ENCODE measurements at regions not wholly inside any gene's neighbourhood (a gene's known extent, or its start where the extent isn't known, plus 50 kb on each side); places are given as distances from the start of the nearest gene placed in this dataset.

GRCh38 chrX:131703646-131704045 is 159.8 kb downstream of the OR13H1 start:
- Mint-ChIP-seq H3K9me3 (ENCODE audit: unreplicated experiment) (peaks cover 1% of the 10 kb centered on the region), H3K4me3 (ENCODE audit: unreplicated experiment) (no peak overlapping the region), H3K36me3 (ENCODE audit: unreplicated experiment) (peaks cover 6% of the 10 kb centered on the region), H3K4me1 (ENCODE audit: low read depth, unreplicated experiment) (no peaks in the 10 kb centered on the region), H3K27ac (ENCODE audit: unreplicated experiment) (no peak overlapping the region), H3K27me3 (ENCODE audit: unreplicated experiment) (peaks cover 1% of the 10 kb centered on the region)
- no peak for DNase-seq
- no peak for TF ChIP-seq CTCF (IDR thresholded peaks at IDR 0.05; ENCODE audit: partially characterized antibody, unreplicated experiment)

- Mint-ChIP-seq H3K9me3 (ENCODE audit: unreplicated experiment) (peaks cover 1% of the 10 kb centered on the region), H3K4me3 (ENCODE audit: unreplicated experiment) (no peak overlapping the region), H3K4me1 (ENCODE audit: low read depth, unreplicated experiment) (no peaks in the 10 kb centered on the region), H3K27ac (ENCODE audit: unreplicated experiment) (no peak overlapping the region), H3K27me3 (ENCODE audit: unreplicated experiment) (peaks cover 1% of the 10 kb centered on the region), H3K36me3 (ENCODE audit: unreplicated experiment) (peaks cover 6% of the 10 kb centered on the region)
- DNase-seq = no peak
- TF ChIP-seq CTCF (IDR thresholded peaks at IDR 0.05; ENCODE audit: partially characterized antibody, unreplicated experiment) = no peak
Measured at GRCh38 chrX:131704136-131704695, 160.3 kb downstream of the OR13H1 start.

- H3K9me3 Mint-ChIP-seq (ENCODE audit: unreplicated experiment) = peaks cover 4% of the 10 kb centered on the region
Measured at GRCh38 chrX:131709553-131709952, 165.7 kb downstream of the OR13H1 start.

GRCh38 chrX:131711478-131711867 is 167.6 kb downstream of the OR13H1 start:
- H3K9me3 Mint-ChIP-seq (ENCODE audit: unreplicated experiment) = peaks cover 5% of the 10 kb centered on the region
- H3K4me1 Mint-ChIP-seq (ENCODE audit: low read depth, unreplicated experiment) = no peaks in the 10 kb centered on the region
- H3K27ac Mint-ChIP-seq (ENCODE audit: unreplicated experiment) = no peak overlapping the region
- no peak for DNase-seq
- H3K4me3 Mint-ChIP-seq (ENCODE audit: unreplicated experiment) = no peak overlapping the region
- peaks cover 7% of the 10 kb centered on the region for H3K27me3 Mint-ChIP-seq (ENCODE audit: unreplicated experiment)
- no peak for TF ChIP-seq CTCF (IDR thresholded peaks at IDR 0.05; ENCODE audit: partially characterized antibody, unreplicated experiment)
- H3K36me3 Mint-ChIP-seq (ENCODE audit: unreplicated experiment) = peaks cover 19% of the 10 kb centered on the region

More at GRCh38 chrX:131709553-131709952, 165.7 kb downstream of the OR13H1 start:
- TF ChIP-seq CTCF (IDR thresholded peaks at IDR 0.05; ENCODE audit: partially characterized antibody, unreplicated experiment) = no peak
- H3K27me3 Mint-ChIP-seq (ENCODE audit: unreplicated experiment) = peaks cover 1% of the 10 kb centered on the region
- peaks cover 25% of the 10 kb centered on the region for H3K36me3 Mint-ChIP-seq (ENCODE audit: unreplicated experiment)
- no peak overlapping the region for H3K27ac Mint-ChIP-seq (ENCODE audit: unreplicated experiment)
- H3K4me3 Mint-ChIP-seq (ENCODE audit: unreplicated experiment) = no peak overlapping the region
- no peaks in the 10 kb centered on the region for H3K4me1 Mint-ChIP-seq (ENCODE audit: low read depth, unreplicated experiment)
- no peak for DNase-seq

- DNase-seq = no peak
- Mint-ChIP-seq H3K4me1 (ENCODE audit: low read depth, unreplicated experiment) (no peaks in the 10 kb centered on the region), H3K27me3 (ENCODE audit: unreplicated experiment) (peaks cover 2% of the 10 kb centered on the region), H3K36me3 (ENCODE audit: unreplicated experiment) (peaks cover 11% of the 10 kb centered on the region), H3K27ac (ENCODE audit: unreplicated experiment) (no peak overlapping the region), H3K4me3 (ENCODE audit: unreplicated experiment) (no peak overlapping the region), H3K9me3 (ENCODE audit: unreplicated experiment) (peaks cover 2% of the 10 kb centered on the region)
- TF ChIP-seq CTCF (IDR thresholded peaks at IDR 0.05; ENCODE audit: partially characterized antibody, unreplicated experiment) = no peak
Measured at GRCh38 chrX:131723646-131724045, 179.8 kb downstream of the OR13H1 start.
